ENCODE measurements at regions not wholly inside any gene's neighbourhood (a gene's known extent, or its start where the extent isn't known, plus 50 kb on each side); places are given as distances from the start of the nearest gene placed in this dataset.

DNA sequence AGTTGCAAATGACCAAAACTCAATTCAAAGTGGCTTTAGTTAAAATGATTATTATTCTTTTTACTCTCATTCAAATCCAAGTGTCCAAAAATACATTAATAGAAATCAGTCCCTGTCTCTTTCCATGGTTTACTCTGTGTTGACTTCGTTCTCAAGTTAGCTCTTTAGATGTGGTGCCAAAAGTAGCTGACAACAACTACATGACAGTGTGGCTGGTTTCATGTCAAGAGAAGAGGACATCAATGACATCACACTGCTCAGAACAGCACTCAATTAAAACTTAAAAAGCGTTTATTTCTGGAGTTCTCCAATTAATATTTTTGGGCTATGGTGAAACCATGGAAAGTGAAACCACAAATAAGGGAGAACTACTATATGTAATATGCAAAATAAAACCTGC, 1746.9 kb downstream of the LRRC4C start:
- POLR2A ChIA-PET, result no interaction called here
- no peak overlapping the region for H3K4me3 ChIP-seq (ENCODE audit: control insufficient read depth in 1 of 2, extremely low read depth in 1 of 2, low read length in 1 of 2)
- Mint-ChIP-seq H3K4me1 (no peaks in the 10 kb centered on the region), H3K4me3 (no peak overlapping the region), H3K36me3 (no peaks in the 10 kb centered on the region), H3K27ac (no peak overlapping the region), H3K9me3 (peaks cover 15 to 34% (median 27%) of the 10 kb centered on the region in 3 donors), H3K27me3 (no peaks in the 10 kb centered on the region)
- ATAC-seq (replicated peaks in 1 of 4), result no peak
- WGBS (ENCODE audit: insufficient coverage), result no CpG with 5 or more reads among the region's 2 CpGs
- H3K27me3 ChIP-seq (replicated peaks in 1 of 2; ENCODE audit: control insufficient read depth in 2 of 2, extremely low read depth in 1 of 2, insufficient read depth in 2 of 2, low read length in 1 of 2), result no peaks in the 10 kb centered on the region
- no peaks in the 10 kb centered on the region for H3K36me3 ChIP-seq (ENCODE audit: control insufficient read depth in 2 of 2, extremely low read depth in 1 of 2, insufficient read depth in 1 of 2, low read length in 1 of 2)
- no peaks in the 10 kb centered on the region for H3K4me1 ChIP-seq (ENCODE audit: control insufficient read depth in 1 of 2, extremely low read depth in 1 of 2, insufficient read depth in 2 of 2, low read length in 2 of 2)
- H3K9me3 ChIP-seq, result no peaks in the 10 kb centered on the region
- no peak for DNase-seq
- CTCF ChIA-PET, result no interaction called here
- H3K27ac ChIP-seq (ENCODE audit: low read length), result no peak overlapping the region

DNA sequence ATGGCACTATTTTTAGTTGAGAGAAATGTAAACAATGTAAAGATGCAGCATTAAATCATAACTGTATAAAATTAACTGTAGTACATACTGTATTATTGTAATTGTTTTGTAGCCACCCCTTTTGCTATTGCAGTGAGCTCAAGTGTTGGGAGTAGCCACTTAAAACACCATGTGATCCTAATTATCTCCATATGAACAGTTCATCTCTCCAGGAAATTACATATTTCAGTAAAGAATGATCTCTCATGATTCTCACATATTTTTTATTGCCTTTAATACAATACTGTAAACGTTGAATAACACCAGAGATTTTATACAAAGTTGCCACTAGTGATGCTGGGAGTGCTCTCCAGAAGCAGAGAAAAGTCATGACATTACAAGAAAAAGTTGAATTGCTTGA, 1768.6 kb downstream of the LRRC4C start:
- no peaks in the 10 kb centered on the region for H3K4me1 ChIP-seq (ENCODE audit: control insufficient read depth in 1 of 2, extremely low read depth in 1 of 2, insufficient read depth in 2 of 2, low read length in 2 of 2)
- Mint-ChIP-seq H3K36me3 (no peaks in the 10 kb centered on the region), H3K4me1 (no peaks in the 10 kb centered on the region), H3K4me3 (no peak overlapping the region), H3K27me3 (no peaks in the 10 kb centered on the region), H3K27ac (no peak overlapping the region), H3K9me3 (peaks cover 12 to 29% (median 20%) of the 10 kb centered on the region in 3 donors)
- no peak for ATAC-seq (replicated peaks in 1 of 4)
- DNase-seq, result no peak
- H3K36me3 ChIP-seq (ENCODE audit: control insufficient read depth in 2 of 2, extremely low read depth in 1 of 2, insufficient read depth in 1 of 2, low read length in 1 of 2), result no peaks in the 10 kb centered on the region
- H3K4me3 ChIP-seq (ENCODE audit: control insufficient read depth in 1 of 2, extremely low read depth in 1 of 2, low read length in 1 of 2), result no peak overlapping the region
- ChIA-PET POLR2A (no interaction called here), CTCF (no interaction called here)
- H3K27ac ChIP-seq (ENCODE audit: low read length), result no peak overlapping the region
- H3K27me3 ChIP-seq (replicated peaks in 1 of 2; ENCODE audit: control insufficient read depth in 2 of 2, extremely low read depth in 1 of 2, insufficient read depth in 2 of 2, low read length in 1 of 2), result no peaks in the 10 kb centered on the region
- no CpG with 5 or more reads among the region's 1 CpG for WGBS (ENCODE audit: insufficient coverage)
- H3K9me3 ChIP-seq, result peaks cover 3% of the 10 kb centered on the region

DNA sequence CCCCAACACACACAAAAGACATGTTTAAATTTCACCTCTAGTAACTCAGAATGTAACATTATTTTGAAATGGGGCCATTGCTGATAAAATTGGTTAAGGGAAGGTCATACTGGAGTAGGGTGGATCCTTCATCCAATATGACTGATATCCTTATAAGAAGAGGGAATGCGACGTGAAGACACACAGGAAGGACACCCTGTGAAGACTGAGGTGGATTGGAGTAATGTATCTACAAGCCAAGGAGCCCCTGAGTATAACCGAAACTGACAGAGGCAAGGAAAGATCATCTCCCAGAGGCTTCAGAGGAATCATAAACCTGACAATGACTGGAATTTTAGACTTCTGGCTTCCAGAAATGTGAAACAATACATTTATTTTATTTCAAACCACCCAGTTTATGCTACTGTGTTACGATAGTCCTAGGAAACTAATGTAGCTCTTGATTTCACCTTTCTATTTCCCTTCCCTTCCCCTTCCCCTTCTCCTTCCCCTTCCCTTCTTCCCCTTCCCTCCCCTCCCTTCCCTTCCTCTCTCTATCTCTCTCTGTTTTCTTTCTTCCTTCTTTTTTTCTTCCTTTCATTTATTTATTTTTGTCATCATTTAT, 1775.4 kb downstream of the LRRC4C start:
- Histone ChIP-seq H3K27me3 (replicated peaks in 1 of 2; ENCODE audit: control insufficient read depth in 2 of 2, extremely low read depth in 1 of 2, insufficient read depth in 2 of 2, low read length in 1 of 2) (no peaks in the 10 kb centered on the region), H3K36me3 (ENCODE audit: control insufficient read depth in 2 of 2, extremely low read depth in 1 of 2, insufficient read depth in 1 of 2, low read length in 1 of 2) (no peaks in the 10 kb centered on the region), H3K4me3 (ENCODE audit: control insufficient read depth in 1 of 2, extremely low read depth in 1 of 2, low read length in 1 of 2) (no peak overlapping the region), H3K9me3 (no peaks in the 10 kb centered on the region), H3K27ac (ENCODE audit: low read length) (no peak overlapping the region), H3K4me1 (ENCODE audit: control insufficient read depth in 1 of 2, extremely low read depth in 1 of 2, insufficient read depth in 2 of 2, low read length in 2 of 2) (no peaks in the 10 kb centered on the region)
- Mint-ChIP-seq H3K36me3 (no peaks in the 10 kb centered on the region), H3K27me3 (no peaks in the 10 kb centered on the region), H3K9me3 (peaks cover 9 to 44% (median 17%) of the 10 kb centered on the region in 3 donors), H3K27ac (no peak overlapping the region), H3K4me1 (no peaks in the 10 kb centered on the region), H3K4me3 (no peak overlapping the region)
- CTCF ChIA-PET, result no interaction called here
- 70% methylated on average over 1 of the region's 4 CpGs for WGBS (ENCODE audit: insufficient coverage)
- DNase-seq, result no peak
- no peak for ATAC-seq (replicated peaks in 1 of 4)
- POLR2A ChIA-PET, result no interaction called here

DNA sequence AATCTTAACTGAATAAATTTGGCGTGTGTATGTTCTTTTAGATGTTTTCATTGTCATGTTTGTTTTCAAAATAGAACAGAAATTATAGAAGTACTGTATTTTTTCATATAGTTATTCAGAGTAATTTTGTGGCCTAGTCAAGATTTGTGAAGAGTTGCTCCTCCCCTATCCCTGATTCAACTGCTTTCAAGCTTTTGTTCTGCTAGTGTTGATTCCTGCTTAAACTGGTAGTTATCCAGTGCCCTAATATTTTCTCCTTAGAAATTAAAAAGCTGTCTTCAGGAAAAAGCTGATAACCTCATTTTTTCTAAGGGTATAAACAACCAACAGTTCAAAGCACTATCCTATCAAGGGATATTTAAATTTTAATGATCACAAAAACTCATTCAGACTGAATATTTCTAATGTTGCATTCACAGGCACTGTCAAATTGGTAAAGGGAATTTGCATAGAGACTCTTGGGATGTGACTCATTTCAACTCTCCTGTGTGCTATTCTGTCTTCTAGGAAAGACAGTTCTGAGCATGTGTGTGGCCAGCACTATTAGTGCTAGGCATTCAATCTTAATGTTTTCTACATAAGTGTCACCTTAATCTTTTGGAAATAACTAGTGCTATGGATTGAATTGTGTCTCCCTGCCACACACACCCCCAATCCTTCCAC, 1776.0 kb downstream of the LRRC4C start:
- no peak overlapping the region for H3K4me3 ChIP-seq (ENCODE audit: control insufficient read depth in 1 of 2, extremely low read depth in 1 of 2, low read length in 1 of 2)
- H3K36me3 Mint-ChIP-seq, result no peaks in the 10 kb centered on the region
- H3K36me3 ChIP-seq (ENCODE audit: control insufficient read depth in 2 of 2, extremely low read depth in 1 of 2, insufficient read depth in 1 of 2, low read length in 1 of 2), result no peaks in the 10 kb centered on the region
- ChIA-PET CTCF (no interaction called here), POLR2A (no interaction called here)
- H3K27ac ChIP-seq (ENCODE audit: low read length), result no peak overlapping the region
- peaks cover 9 to 49% (median 19%) of the 10 kb centered on the region in 3 donors for H3K9me3 Mint-ChIP-seq
- no peaks in the 10 kb centered on the region for H3K27me3 ChIP-seq (replicated peaks in 1 of 2; ENCODE audit: control insufficient read depth in 2 of 2, extremely low read depth in 1 of 2, insufficient read depth in 2 of 2, low read length in 1 of 2)
- WGBS (ENCODE audit: insufficient coverage), result no CpG with 5 or more reads among the region's 1 CpG
- no peaks in the 10 kb centered on the region for H3K4me1 Mint-ChIP-seq
- no peaks in the 10 kb centered on the region for H3K4me1 ChIP-seq (ENCODE audit: control insufficient read depth in 1 of 2, extremely low read depth in 1 of 2, insufficient read depth in 2 of 2, low read length in 2 of 2)
- no peak for DNase-seq
- H3K4me3 Mint-ChIP-seq, result no peak overlapping the region
- ATAC-seq (replicated peaks in 1 of 4), result no peak
- H3K27me3 Mint-ChIP-seq, result no peaks in the 10 kb centered on the region
- H3K9me3 ChIP-seq, result no peaks in the 10 kb centered on the region
- no peak overlapping the region for H3K27ac Mint-ChIP-seq

GRCh38 chr11:39681428-39681827, 1778.0 kb downstream of the LRRC4C start:
- DNase-seq, result no peak
- Mint-ChIP-seq H3K4me3 (no peak overlapping the region), H3K27ac (no peak overlapping the region), H3K27me3 (no peaks in the 10 kb centered on the region), H3K4me1 (no peaks in the 10 kb centered on the region), H3K9me3 (peaks cover 6 to 45% (median 19%) of the 10 kb centered on the region in 3 donors), H3K36me3 (no peaks in the 10 kb centered on the region)
- ChIA-PET POLR2A (no interaction called here), CTCF (no interaction called here)
- Histone ChIP-seq H3K27ac (ENCODE audit: low read length) (no peak overlapping the region), H3K9me3 (no peaks in the 10 kb centered on the region), H3K36me3 (ENCODE audit: control insufficient read depth in 2 of 2, extremely low read depth in 1 of 2, insufficient read depth in 1 of 2, low read length in 1 of 2) (no peaks in the 10 kb centered on the region), H3K4me1 (ENCODE audit: control insufficient read depth in 1 of 2, extremely low read depth in 1 of 2, insufficient read depth in 2 of 2, low read length in 2 of 2) (no peaks in the 10 kb centered on the region), H3K4me3 (ENCODE audit: control insufficient read depth in 1 of 2, extremely low read depth in 1 of 2, low read length in 1 of 2) (no peak overlapping the region), H3K27me3 (replicated peaks in 1 of 2; ENCODE audit: control insufficient read depth in 2 of 2, extremely low read depth in 1 of 2, insufficient read depth in 2 of 2, low read length in 1 of 2) (no peaks in the 10 kb centered on the region)
- no CpG with 5 or more reads among the region's 2 CpGs for WGBS (ENCODE audit: insufficient coverage)
- ATAC-seq (replicated peaks in 1 of 4), result no peak

GRCh38 chr11:39678996-39679395, 1780.5 kb downstream of the LRRC4C start:
- Mint-ChIP-seq H3K27ac (no peak overlapping the region), H3K27me3 (no peaks in the 10 kb centered on the region), H3K4me3 (no peak overlapping the region), H3K4me1 (no peaks in the 10 kb centered on the region), H3K9me3 (peaks cover 7 to 35% (median 15%) of the 10 kb centered on the region in 3 donors), H3K36me3 (no peaks in the 10 kb centered on the region)
- no peak for ATAC-seq (replicated peaks in 1 of 4)
- Histone ChIP-seq H3K4me3 (ENCODE audit: control insufficient read depth in 1 of 2, extremely low read depth in 1 of 2, low read length in 1 of 2) (no peak overlapping the region), H3K27ac (ENCODE audit: low read length) (no peak overlapping the region), H3K4me1 (ENCODE audit: control insufficient read depth in 1 of 2, extremely low read depth in 1 of 2, insufficient read depth in 2 of 2, low read length in 2 of 2) (no peaks in the 10 kb centered on the region), H3K9me3 (no peaks in the 10 kb centered on the region), H3K27me3 (replicated peaks in 1 of 2; ENCODE audit: control insufficient read depth in 2 of 2, extremely low read depth in 1 of 2, insufficient read depth in 2 of 2, low read length in 1 of 2) (no peaks in the 10 kb centered on the region), H3K36me3 (ENCODE audit: control insufficient read depth in 2 of 2, extremely low read depth in 1 of 2, insufficient read depth in 1 of 2, low read length in 1 of 2) (no peaks in the 10 kb centered on the region)
- no peak for DNase-seq
- no CpG with 5 or more reads among the region's 1 CpG for WGBS (ENCODE audit: insufficient coverage)
- CTCF ChIA-PET, result no interaction called here
- POLR2A ChIA-PET, result no interaction called here

Data from T-cell (primary cell).